ENCODE measurements at regions not wholly inside any gene's neighbourhood (a gene's known extent, or its start where the extent isn't known, plus 50 kb on each side); places are given as distances from the start of the nearest gene placed in this dataset.

DNA sequence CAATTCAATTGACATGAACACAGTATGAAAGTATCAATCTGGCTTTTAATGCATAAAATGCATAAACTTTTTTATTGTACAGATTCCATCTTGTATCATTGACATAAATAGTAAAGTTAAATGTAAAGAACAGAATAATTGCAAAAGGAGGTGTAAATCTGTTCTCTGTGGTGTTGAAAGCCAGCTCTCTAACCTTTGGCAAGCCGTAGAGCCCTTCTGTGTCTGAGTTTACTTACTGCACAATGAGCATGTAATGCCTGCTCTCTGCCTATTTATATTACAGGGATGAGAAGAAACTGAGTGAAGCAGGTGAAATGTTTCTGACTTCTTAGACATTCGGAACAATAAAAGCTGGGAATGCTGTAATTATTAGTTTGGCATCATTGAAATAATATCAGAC is 389.3 kb upstream of the EPHA5 start:
- Histone ChIP-seq H3K4me3 (ENCODE audit: low read depth, low read length) (no peak overlapping the region), H3K27me3 (ENCODE audit: control insufficient read depth, insufficient read depth, low read length) (no peaks in the 10 kb centered on the region), H3K36me3 (ENCODE audit: control insufficient read depth, insufficient read depth, low read length) (no peaks in the 10 kb centered on the region)
- no peak for DNase-seq (ENCODE audit: low read depth)
- TF ChIP-seq, protein P1, sequence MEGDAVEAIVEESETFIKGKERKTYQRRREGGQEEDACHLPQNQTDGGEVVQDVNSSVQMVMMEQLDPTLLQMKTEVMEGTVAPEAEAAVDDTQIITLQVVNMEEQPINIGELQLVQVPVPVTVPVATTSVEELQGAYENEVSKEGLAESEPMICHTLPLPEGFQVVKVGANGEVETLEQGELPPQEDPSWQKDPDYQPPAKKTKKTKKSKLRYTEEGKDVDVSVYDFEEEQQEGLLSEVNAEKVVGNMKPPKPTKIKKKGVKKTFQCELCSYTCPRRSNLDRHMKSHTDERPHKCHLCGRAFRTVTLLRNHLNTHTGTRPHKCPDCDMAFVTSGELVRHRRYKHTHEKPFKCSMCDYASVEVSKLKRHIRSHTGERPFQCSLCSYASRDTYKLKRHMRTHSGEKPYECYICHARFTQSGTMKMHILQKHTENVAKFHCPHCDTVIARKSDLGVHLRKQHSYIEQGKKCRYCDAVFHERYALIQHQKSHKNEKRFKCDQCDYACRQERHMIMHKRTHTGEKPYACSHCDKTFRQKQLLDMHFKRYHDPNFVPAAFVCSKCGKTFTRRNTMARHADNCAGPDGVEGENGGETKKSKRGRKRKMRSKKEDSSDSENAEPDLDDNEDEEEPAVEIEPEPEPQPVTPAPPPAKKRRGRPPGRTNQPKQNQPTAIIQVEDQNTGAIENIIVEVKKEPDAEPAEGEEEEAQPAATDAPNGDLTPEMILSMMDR (IDR thresholded peaks at IDR 0.05; ENCODE audit: insufficient read depth, low read length, poor library complexity, severe bottlenecking): no peak

DNA sequence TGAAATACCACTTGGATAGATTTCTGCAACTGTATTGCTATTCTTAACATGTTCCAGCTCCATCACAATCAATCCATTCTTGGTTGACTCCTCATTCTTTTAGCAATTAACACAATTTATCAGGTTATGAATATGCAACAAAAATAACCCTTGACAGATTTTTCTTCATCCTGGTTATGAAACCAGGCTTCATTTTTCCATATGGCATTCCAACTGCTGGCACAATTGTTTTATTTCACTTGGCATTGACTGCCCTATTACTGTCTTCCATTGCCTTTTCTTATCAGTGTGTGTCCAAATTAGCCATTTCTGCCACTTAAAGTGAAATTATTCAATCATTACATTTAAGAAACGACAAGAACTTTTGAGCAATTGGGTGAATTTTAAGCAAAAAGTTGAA is 388.8 kb upstream of the EPHA5 start:
- no peak for DNase-seq (ENCODE audit: low read depth)
- H3K4me3 ChIP-seq (ENCODE audit: low read depth, low read length): no peak overlapping the region
- TF ChIP-seq, protein P1 (IDR thresholded peaks at IDR 0.05; ENCODE audit: insufficient read depth, low read length, poor library complexity, severe bottlenecking): no peak
- no peaks in the 10 kb centered on the region for H3K36me3 ChIP-seq (ENCODE audit: control insufficient read depth, insufficient read depth, low read length)
- H3K27me3 ChIP-seq (ENCODE audit: control insufficient read depth, insufficient read depth, low read length): no peaks in the 10 kb centered on the region

GRCh38 chr4:66055999-66056398 is 385.7 kb upstream of the EPHA5 start:
- Histone ChIP-seq H3K4me3 (ENCODE audit: low read depth, low read length) (no peak overlapping the region), H3K36me3 (ENCODE audit: control insufficient read depth, insufficient read depth, low read length) (no peaks in the 10 kb centered on the region), H3K27me3 (ENCODE audit: control insufficient read depth, insufficient read depth, low read length) (no peaks in the 10 kb centered on the region)
- TF ChIP-seq, protein P1 (IDR thresholded peaks at IDR 0.05; ENCODE audit: insufficient read depth, low read length, poor library complexity, severe bottlenecking): no peak
- no peak for DNase-seq (ENCODE audit: low read depth)

DNA sequence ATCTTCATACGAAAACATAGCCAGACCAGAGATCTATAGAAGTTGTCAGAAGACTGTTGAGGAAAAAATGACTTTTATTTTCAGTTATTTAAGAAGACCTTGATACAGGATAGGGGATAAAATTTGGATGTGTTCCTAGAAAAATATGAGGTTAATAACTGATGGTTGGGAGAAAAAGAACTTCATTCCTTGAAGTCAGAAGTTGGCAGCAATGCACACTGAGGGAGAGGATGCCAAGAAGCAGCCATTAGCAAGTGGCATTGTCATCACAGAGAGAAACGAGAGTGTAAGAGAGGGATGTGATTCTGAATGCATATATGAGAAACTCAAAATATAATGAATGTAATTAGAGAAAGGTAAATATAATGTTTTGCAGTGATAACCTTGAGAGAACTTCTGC is 382.1 kb upstream of the EPHA5 start:
- Histone ChIP-seq H3K36me3 (ENCODE audit: control insufficient read depth, insufficient read depth, low read length) (no peaks in the 10 kb centered on the region), H3K27me3 (ENCODE audit: control insufficient read depth, insufficient read depth, low read length) (no peaks in the 10 kb centered on the region), H3K4me3 (ENCODE audit: low read depth, low read length) (no peak overlapping the region)
- TF ChIP-seq, protein P1 (IDR thresholded peaks at IDR 0.05; ENCODE audit: insufficient read depth, low read length, poor library complexity, severe bottlenecking): no peak
- no peak for DNase-seq (ENCODE audit: low read depth)

GRCh38 chr4:66048861-66049260 is 378.6 kb upstream of the EPHA5 start:
- H3K27me3 ChIP-seq (ENCODE audit: control insufficient read depth, insufficient read depth, low read length): no peaks in the 10 kb centered on the region
- DNase-seq (ENCODE audit: low read depth): no peak
- no peaks in the 10 kb centered on the region for H3K36me3 ChIP-seq (ENCODE audit: control insufficient read depth, insufficient read depth, low read length)
- TF ChIP-seq, protein P1 (IDR thresholded peaks at IDR 0.05; ENCODE audit: insufficient read depth, low read length, poor library complexity, severe bottlenecking): no peak
- no peak overlapping the region for H3K4me3 ChIP-seq (ENCODE audit: low read depth, low read length)

GRCh38 chr4:66045913-66046312 is 375.6 kb upstream of the EPHA5 start:
- no peak for DNase-seq (ENCODE audit: low read depth)
- Histone ChIP-seq H3K27me3 (ENCODE audit: control insufficient read depth, insufficient read depth, low read length) (no peaks in the 10 kb centered on the region), H3K36me3 (ENCODE audit: control insufficient read depth, insufficient read depth, low read length) (no peaks in the 10 kb centered on the region), H3K4me3 (ENCODE audit: low read depth, low read length) (no peak overlapping the region)
- TF ChIP-seq, protein P1 (IDR thresholded peaks at IDR 0.05; ENCODE audit: insufficient read depth, low read length, poor library complexity, severe bottlenecking): no peak
